ENCODE measurements at regions not wholly inside any gene's neighbourhood (a gene's known extent, or its start where the extent isn't known, plus 50 kb on each side); places are given as distances from the start of the nearest gene placed in this dataset.
A peak's percentile ranks its signal among the peaks of the same experiment; 100 is the strongest.

GRCh38 chr18:61609131-61609530, 275.9 kb downstream of the CDH20 start:
- no peak overlapping the region for H3K27ac ChIP-seq
- TF ChIP-seq, protein P1, sequence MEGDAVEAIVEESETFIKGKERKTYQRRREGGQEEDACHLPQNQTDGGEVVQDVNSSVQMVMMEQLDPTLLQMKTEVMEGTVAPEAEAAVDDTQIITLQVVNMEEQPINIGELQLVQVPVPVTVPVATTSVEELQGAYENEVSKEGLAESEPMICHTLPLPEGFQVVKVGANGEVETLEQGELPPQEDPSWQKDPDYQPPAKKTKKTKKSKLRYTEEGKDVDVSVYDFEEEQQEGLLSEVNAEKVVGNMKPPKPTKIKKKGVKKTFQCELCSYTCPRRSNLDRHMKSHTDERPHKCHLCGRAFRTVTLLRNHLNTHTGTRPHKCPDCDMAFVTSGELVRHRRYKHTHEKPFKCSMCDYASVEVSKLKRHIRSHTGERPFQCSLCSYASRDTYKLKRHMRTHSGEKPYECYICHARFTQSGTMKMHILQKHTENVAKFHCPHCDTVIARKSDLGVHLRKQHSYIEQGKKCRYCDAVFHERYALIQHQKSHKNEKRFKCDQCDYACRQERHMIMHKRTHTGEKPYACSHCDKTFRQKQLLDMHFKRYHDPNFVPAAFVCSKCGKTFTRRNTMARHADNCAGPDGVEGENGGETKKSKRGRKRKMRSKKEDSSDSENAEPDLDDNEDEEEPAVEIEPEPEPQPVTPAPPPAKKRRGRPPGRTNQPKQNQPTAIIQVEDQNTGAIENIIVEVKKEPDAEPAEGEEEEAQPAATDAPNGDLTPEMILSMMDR (conservative IDR thresholded peaks at IDR 0.05): no peak
- no peak for TF ChIP-seq ZFX (IDR thresholded peaks at IDR 0.05)

- no peak for TF ChIP-seq ZFX (IDR thresholded peaks at IDR 0.05)
- TF ChIP-seq, protein P1 (conservative IDR thresholded peaks at IDR 0.05): no peak
- no peak overlapping the region for H3K27ac ChIP-seq
Measured at GRCh38 chr18:61608316-61608715, 275.1 kb downstream of the CDH20 start.

DNA sequence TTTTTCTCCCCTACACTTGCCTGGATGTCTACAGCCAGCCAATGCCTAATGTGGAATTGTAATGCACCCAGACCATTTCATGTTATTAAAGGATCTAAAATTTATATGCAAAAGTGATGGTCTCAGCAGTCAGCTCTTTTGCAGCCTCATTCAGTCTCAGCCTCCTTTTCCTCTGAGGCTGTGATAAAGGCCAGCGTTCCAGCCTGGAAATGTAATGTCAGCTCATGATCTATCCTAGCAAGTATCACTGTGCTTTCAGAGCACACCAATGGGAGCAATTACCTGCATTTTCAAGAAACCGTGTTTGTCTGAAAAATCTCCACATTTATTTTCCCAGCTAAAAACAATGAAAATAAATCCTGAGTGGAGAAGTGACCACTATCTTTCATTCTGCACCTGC, 274.6 kb downstream of the CDH20 start:
- no peak overlapping the region for H3K27ac ChIP-seq
- TF ChIP-seq, protein P1 (conservative IDR thresholded peaks at IDR 0.05): no peak
- no peak for TF ChIP-seq ZFX (IDR thresholded peaks at IDR 0.05)

DNA sequence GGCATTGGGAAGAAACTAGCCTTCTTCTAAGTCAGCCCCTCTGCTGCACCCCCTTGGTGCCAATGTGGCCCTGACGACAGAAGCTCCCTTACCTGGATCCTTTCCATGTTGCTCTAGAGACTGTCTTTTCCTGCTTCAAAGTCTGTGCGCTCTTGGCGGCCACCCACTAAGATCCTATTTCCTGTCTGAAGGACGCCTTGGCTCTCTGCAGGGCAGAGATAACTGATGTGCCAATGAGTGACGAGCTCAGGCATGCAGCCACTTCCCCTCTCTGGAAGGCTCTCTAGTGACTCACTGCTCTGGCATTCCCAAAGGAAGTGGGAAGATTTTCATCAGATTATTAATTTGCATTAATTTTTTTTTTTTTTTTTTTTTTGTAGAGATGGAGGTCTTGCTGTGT, 273.5 kb downstream of the CDH20 start:
- no peak for TF ChIP-seq ZFX (IDR thresholded peaks at IDR 0.05)
- TF ChIP-seq, protein P1 (conservative IDR thresholded peaks at IDR 0.05): no peak
- peak overlapping the region; percentile 3; the same call in 1 of the 2 replicates for H3K27ac ChIP-seq

GRCh38 chr18:61606068-61606660, 272.9 kb downstream of the CDH20 start:
- no peak for TF ChIP-seq ZFX (IDR thresholded peaks at IDR 0.05)
- TF ChIP-seq, protein P1 (conservative IDR thresholded peaks at IDR 0.05): no peak
- H3K27ac ChIP-seq: peak overlapping the region; percentile 3; the same call in 1 of the 2 replicates

DNA sequence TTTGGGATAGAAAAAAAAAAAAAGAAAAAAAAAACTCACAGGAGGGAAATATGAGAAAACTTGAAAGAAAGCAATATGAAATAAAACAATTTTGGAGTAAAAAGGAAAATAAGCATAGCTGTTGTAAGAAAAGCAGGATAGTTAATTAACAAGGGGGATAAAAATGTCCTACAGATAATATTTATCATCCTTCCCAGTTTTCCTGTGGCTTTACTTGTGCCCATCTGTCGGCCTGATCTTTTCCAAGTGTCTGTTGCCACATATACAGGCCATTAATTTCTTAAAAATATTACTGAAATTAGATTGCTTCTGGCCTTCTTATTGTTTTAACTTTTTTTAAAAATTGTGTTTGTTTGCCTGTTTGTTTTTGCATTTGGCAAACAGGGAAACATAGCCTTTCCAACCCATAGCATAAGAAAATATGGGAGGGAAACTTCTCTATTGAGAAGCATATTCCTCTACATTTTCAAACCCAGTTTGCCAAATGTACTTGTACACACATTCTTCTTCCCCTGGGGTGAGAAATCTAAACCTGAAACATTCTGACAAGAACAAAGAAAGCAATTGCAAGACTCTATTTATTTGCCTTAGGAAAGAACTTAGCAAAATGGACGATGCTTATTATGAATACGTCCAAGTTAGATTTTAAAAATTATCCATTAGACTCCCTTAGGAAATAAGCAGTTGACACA, 272.3 kb downstream of the CDH20 start:
- H3K27ac ChIP-seq: no peak overlapping the region
- no peak for TF ChIP-seq ZFX (IDR thresholded peaks at IDR 0.05)
- TF ChIP-seq, protein P1 (conservative IDR thresholded peaks at IDR 0.05): no peak

All from C4-2B (cell line).